SK-N-SH treated with all-trans-retinoic acid at 6 μM for 48 hours (cell line): ENCODE measurements at regions not wholly inside any gene's neighbourhood (a gene's known extent, or its start where the extent isn't known, plus 50 kb on each side); places are given as distances from the start of the nearest gene placed in this dataset.

Experiments
- ATAC-seq: fragments of 200-7000 bp; cut with Tn5 transposase; 3 replicates; pipeline ENCODE4 v1.9.1; 2020; ENCODE audit warnings: mild to moderate bottlenecking, moderate library complexity
- ARNTL ChIP-seq: fragments of 450-650 bp; formaldehyde crosslinking; IDR thresholded peaks from 2 replicates; pipeline ENCODE4 v1.5.0; 2020; ENCODE audit warnings: low read depth, mild to moderate bottlenecking, moderate library complexity, borderline replicate concordance
- CREB5 ChIP-seq: fragments of 250-450 bp; sonication (Bioruptor Pico); IDR thresholded peaks from 2 replicates; pipeline ENCODE4 v1.5.1; 2020; ENCODE audit warnings: low read depth, mild to moderate bottlenecking, moderate library complexity
- CSDC2 ChIP-seq: fragments of 250-450 bp; sonication (Bioruptor Pico); IDR thresholded peaks from 2 replicates; pipeline ENCODE4 v1.5.0; 2020; ENCODE audit warnings: mild to moderate bottlenecking, moderate library complexity
- CSRNP3 ChIP-seq: fragments of 250-450 bp; sonication (Bioruptor Pico); IDR thresholded peaks from 2 replicates; pipeline ENCODE4 v1.5.1; 2021; ENCODE audit warnings: mild to moderate bottlenecking, moderate library complexity
- ESRRG ChIP-seq: fragments of 250-450 bp; sonication (Bioruptor Pico); IDR thresholded peaks from 2 replicates; pipeline ENCODE4 v1.6.1; 2021; ENCODE audit warnings: mild to moderate bottlenecking
- ISL1 ChIP-seq: fragments of 250-450 bp; sonication (Bioruptor Pico); IDR thresholded peaks from 2 replicates; pipeline ENCODE4 v2.1.2; 2022; ENCODE audit warnings: mild to moderate bottlenecking, moderate library complexity
- OSR1 ChIP-seq: fragments of 250-450 bp; sonication (Bioruptor Pico); IDR thresholded peaks from 2 replicates; pipeline ENCODE4 v1.8.0; 2022; ENCODE audit warnings: moderate library complexity, mild to moderate bottlenecking, inconsistent platforms
- PATZ1 ChIP-seq: fragments of 250-450 bp; sonication (Bioruptor Pico); IDR thresholded peaks from 2 replicates; pipeline ENCODE4 v1.8.0; 2020; ENCODE audit warnings: mild to moderate bottlenecking, moderate library complexity, borderline replicate concordance
- POU6F1 ChIP-seq: fragments of 250-450 bp; sonication (Bioruptor Pico); IDR thresholded peaks from 2 replicates; pipeline ENCODE4 v1.8.0; 2021; ENCODE audit warnings: low read depth, mild to moderate bottlenecking, moderate library complexity, borderline replicate concordance
- PPARA ChIP-seq: fragments of 250-450 bp; sonication (Bioruptor Pico); IDR thresholded peaks from 2 replicates; pipeline ENCODE4 v1.5.0; 2020; ENCODE audit warnings: mild to moderate bottlenecking, borderline replicate concordance
- RARB ChIP-seq: fragments of 250-450 bp; sonication (Bioruptor Pico); IDR thresholded peaks from 2 replicates; pipeline ENCODE4 v1.8.0; 2021; ENCODE audit warnings: mild to moderate bottlenecking, moderate library complexity
- SNAI2 ChIP-seq: fragments of 250-450 bp; sonication (Bioruptor Pico); IDR thresholded peaks from 2 replicates; pipeline ENCODE4 v1.5.0; 2020; ENCODE audit warnings: mild to moderate bottlenecking, moderate library complexity
- TCF4 ChIP-seq: fragments of 250-450 bp; sonication (Bioruptor Pico); IDR thresholded peaks from 2 replicates; pipeline ENCODE4 v1.8.0; 2021; ENCODE audit warnings: mild to moderate bottlenecking, moderate library complexity, borderline replicate concordance
- TOX ChIP-seq: fragments of 250-450 bp; sonication (Bioruptor Pico); IDR thresholded peaks from 2 replicates; pipeline ENCODE4 v1.8.0; 2021; ENCODE audit warnings: mild to moderate bottlenecking, moderate library complexity, borderline replicate concordance
- ZC3H10 ChIP-seq: fragments of 250-450 bp; sonication (Bioruptor Pico); IDR thresholded peaks from 2 replicates; pipeline ENCODE4 v1.5.1; 2021; ENCODE audit warnings: mild to moderate bottlenecking, moderate library complexity
- ZFP3 ChIP-seq: fragments of 250-450 bp; sonication (Bioruptor Pico); IDR thresholded peaks from 2 replicates; pipeline ENCODE4 v1.5.0; 2020; ENCODE audit warnings: mild to moderate bottlenecking, moderate library complexity
- ZFP30 ChIP-seq: fragments of 450-650 bp; formaldehyde crosslinking; IDR thresholded peaks from 2 replicates; pipeline ENCODE4 v1.5.0; 2022; ENCODE audit warnings: mild to moderate bottlenecking, moderate library complexity
- ZNF565 ChIP-seq: fragments of 450-650 bp; formaldehyde crosslinking; conservative IDR thresholded peaks from 2 replicates; pipeline ENCODE4 v1.5.0; 2020; ENCODE audit warnings: low read depth, mild to moderate bottlenecking, moderate library complexity
- ZNF70 ChIP-seq: fragments of 450-650 bp; formaldehyde crosslinking; IDR thresholded peaks from 2 replicates; pipeline ENCODE4 v1.5.0; 2020; ENCODE audit warnings: mild to moderate bottlenecking, moderate library complexity
- ZNF8 ChIP-seq: fragments of 450-650 bp; formaldehyde crosslinking; IDR thresholded peaks from 2 replicates; pipeline ENCODE4 v1.5.0; 2020; ENCODE audit warnings: mild to moderate bottlenecking, moderate library complexity

- TF ChIP-seq ZFP3 (CRISPR knock-in tag) (no peak), PPARA (CRISPR knock-in tag) (no peak), ARNTL (CRISPR knock-in tag) (no peak), TCF4 (CRISPR knock-in tag) (no peak), SNAI2 (CRISPR knock-in tag) (no peak), POU6F1 (CRISPR knock-in tag) (no peak), ESRRG (CRISPR knock-in tag) (no peak), PATZ1 (CRISPR knock-in tag) (no peak), ISL1 (no peak), ZFP30 (CRISPR knock-in tag) (no peak), CSDC2 (CRISPR knock-in tag) (no peak), CREB5 (CRISPR knock-in tag) (no peak), RARB (no peak), CSRNP3 (no peak), ZNF70 (CRISPR knock-in tag) (no peak), TOX (CRISPR knock-in tag) (no peak), ZNF565 (CRISPR knock-in tag) (no peak)
- TF ChIP-seq, all 23 proteins: peak for 0
- no peak for ATAC-seq
Measured at GRCh38 chr1:37288900-37289299, 185.5 kb upstream of the ZC3H12A start.

- ATAC-seq: no peak
- TF ChIP-seq POU6F1 (CRISPR knock-in tag) (no peak), SNAI2 (CRISPR knock-in tag) (no peak), PATZ1 (CRISPR knock-in tag) (no peak), ZNF8 (no peak), CSRNP3 (no peak), RARB (no peak), ZC3H10 (CRISPR knock-in tag) (no peak), OSR1 (CRISPR knock-in tag) (no peak)
Measured at GRCh38 chr1:37290718-37291117, 183.7 kb upstream of the ZC3H12A start.
